NCI-H187 (cell line): ENCODE measurements at regions not wholly inside any gene's neighbourhood (a gene's known extent, or its start where the extent isn't known, plus 50 kb on each side); places are given as distances from the start of the nearest gene placed in this dataset.

ENCODE experiments used
- DNase-seq, 2 experiments: peaks; one replicate each; lab custom pipeline; 2025; lab: John Stamatoyannopoulos, UW

DNA sequence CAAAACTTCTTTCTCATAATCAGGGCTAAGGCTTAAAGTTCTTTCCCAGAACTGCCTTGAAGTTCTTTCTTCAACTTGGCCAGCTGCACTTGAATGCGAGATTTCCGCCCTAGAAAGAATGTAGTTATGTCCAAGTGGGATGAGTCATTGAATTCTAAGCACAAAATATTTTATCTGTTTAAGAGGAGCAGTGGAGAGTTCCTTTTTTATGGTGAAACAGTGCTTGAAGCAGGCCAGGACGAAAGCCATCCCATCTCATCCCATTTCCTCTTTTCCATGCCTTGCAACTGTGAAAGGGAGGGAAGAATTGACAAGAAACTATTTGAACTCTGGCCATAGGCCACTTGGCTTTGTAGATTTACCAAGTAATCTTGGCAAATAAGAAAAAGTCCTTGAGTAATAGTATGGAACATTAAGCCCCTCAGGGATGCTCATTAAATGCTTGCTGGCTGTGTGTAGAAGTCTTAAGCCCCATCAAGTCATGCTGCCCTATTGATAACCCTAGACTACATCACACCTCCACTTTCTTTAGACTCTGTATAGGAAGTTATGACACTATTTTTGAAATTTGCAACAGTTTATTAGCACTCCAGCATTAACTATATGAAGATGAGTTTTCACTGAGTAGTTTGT is 174.5 kb downstream of the KCTD12 start:
- DNase-seq, result no peak

DNA sequence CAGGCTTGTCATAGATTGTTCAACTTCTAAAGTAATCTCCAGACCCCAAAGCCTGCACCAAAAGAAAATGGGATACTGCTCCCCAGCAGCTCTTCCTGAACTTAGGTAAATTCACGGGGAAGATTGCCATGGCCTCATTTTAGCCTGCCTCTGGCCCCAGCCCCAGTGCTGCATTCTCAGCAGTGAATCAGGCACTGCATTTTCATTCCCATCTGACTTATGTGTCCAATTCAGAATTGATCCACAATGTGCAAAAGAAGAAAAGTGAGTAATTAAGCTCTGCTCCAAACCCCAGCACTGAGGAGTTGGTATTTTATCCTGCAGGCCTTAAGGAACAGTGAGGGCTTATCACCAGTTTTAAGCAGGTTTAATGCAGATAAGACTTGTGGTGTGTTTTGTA is 176.4 kb downstream of the KCTD12 start:
- DNase-seq, result no peak

DNA sequence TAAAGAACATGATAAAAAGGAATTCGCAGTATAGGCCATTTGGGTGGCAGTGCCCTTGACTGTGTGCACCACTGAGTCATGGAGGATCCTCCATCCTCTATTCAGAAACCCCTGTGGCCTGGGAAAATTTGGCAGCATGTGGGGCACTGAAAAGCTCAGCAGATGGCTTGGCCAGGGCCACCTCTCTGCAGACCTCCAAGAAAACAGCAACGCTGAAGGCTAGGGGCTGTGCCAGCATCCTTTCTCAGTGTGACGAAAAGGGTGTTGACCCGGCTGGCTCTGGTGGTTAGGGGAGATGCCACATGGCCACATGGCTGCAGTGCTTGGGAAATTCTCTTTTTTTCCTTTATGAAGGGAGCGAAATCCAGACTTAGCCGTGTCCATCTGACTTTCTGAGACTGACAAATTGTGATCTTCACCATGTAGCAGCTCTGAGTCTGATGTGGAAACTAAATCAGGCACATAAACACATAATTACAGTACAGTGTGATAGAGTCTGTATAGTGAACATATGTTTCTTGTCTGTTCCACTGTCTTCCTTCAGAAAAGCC is 178.0 kb downstream of the KCTD12 start:
- DNase-seq, result no peak

DNA sequence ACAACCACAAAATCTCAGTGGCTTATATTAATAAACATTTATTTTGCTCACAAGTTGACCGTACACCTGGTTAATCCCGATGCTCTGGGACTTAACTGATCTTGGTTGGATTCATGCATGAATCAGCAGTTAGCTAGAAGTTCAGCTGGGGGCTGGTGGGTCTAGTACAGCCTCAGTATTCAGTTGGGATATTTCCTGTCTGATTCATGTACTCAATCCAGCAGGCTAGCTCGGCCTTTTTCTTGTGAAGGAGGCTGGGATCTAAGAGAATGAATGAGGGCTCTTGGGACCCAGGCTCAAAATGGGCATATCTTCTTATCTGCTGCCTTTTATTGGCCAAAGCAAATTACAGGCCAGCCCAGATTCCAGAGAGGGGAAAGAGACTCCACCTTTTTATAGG is 178.8 kb downstream of the KCTD12 start:
- no peak for DNase-seq

- DNase-seq, result no peak
Measured at GRCh38 chr13:76703621-76704288, 182.4 kb downstream of the KCTD12 start.

DNA sequence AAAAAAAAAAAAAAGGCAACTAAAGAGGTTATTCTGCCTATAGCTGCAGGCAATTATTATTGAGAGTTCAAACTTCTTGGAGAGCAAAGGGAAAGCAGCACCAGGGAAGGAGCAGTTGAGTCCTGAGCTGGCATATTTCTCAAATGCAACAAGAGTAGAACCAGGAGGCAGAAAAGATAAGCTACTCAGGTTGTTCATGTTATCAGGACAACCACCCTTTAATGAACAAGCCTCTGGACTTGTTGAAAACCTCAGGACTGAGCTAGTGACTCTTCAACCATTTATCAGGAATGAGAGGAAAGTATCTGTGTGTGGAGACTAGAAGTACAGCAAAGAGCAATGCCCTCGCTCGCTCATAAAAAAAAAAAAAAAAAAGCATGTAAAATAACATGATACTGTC is 183.0 kb downstream of the KCTD12 start:
- DNase-seq, result no peak

DNA sequence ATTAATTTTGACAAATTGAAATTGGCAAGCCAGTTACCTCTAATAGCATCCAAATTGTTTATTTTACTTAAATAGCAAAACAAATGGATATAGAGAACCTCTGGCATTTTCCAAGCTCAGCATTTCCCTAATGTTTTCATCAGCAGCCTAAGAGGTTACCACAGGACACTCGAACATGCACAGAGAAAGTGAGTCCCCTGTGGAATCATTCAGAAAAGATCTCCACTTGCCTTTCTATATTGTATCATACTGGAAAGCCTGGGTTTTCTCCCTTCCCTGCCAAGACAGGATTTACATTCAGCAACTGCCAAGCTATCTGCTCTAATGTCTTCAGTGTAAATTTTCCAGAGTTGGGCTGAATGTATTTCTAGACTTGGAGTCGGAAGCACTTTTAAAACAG is 188.9 kb downstream of the KCTD12 start:
- no peak for DNase-seq

- no peak for DNase-seq
Measured at GRCh38 chr13:76696370-76696769, 189.8 kb downstream of the KCTD12 start.

DNA sequence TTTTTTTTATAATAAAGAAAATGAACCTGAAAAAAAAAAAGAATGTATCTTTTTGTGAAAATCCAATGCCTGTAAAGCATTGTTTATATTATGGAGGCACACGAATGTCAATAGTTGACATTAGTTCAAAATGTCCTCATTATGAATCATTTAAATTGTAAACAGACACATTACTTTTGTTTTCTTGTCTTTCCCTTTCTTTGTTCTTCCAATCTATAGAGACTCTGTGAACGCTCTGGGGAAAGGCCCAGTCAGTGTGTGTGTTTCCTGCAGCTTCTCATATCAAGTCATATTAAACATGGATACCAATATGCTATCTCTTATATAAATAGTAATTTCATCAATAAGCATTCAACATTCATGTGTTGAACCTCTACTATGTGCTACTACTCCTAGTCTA is 193.1 kb downstream of the KCTD12 start:
- no peak for DNase-seq

DNA sequence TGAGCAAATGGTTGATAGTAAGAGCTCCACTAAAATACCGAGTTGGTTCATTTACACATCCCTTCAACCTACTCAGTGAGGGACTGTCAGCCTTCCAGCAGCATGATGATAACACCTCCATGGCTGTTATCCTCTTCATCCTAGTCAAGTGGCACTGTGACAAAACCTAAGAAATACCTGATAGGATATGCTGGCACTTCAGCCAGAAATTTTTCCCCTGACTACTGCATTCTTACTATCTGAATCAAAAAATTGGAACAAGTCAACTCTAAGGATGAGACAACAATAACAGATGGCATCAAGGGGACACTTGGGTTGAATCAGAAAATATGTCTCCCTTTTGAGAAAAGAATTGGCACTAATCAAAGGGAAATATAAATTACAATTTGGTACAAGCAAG is 193.9 kb downstream of the KCTD12 start:
- no peak for DNase-seq

DNA sequence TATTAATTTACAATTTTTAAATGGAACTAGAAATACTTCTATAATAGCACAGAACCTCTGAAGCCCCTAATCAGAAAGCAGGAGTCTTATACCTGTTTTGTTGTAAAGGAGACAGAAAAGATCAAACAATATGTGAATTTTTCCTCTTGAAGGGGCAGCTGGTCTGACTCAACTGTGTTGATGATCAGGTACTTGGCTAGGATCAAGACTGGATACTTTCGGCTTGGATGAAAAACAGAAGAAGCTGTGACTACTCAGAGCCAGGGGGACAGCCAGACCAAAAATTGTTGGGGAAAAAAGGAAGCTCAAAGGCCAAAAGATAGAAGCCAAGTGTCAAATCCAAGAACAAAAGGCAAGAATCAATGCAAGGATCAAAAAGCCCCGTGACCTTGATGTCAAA is 195.6 kb downstream of the KCTD12 start:
- DNase-seq, result no peak

GRCh38 chr13:76687467-76687866 is 198.7 kb downstream of the KCTD12 start:
- no peak for DNase-seq

DNA sequence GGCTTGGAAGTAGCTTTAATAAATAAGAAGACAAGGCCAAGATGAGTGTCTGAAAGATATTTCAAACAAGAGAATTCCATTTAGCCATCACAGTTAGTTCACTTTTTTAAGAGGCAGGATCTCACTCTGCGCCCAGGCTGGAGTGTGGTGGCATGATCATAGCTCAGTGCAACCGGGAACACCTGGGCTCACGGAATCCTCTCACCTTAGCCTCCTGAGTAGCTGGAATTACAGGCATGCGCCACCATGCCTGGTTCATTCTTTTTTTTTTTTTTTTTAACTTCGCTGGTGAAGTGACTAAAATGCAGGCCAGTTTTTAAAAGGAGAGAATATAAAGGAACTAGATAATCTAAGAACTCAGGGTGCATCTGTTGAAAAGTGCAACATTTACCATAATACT is 200.3 kb downstream of the KCTD12 start:
- no peak for DNase-seq

DNA sequence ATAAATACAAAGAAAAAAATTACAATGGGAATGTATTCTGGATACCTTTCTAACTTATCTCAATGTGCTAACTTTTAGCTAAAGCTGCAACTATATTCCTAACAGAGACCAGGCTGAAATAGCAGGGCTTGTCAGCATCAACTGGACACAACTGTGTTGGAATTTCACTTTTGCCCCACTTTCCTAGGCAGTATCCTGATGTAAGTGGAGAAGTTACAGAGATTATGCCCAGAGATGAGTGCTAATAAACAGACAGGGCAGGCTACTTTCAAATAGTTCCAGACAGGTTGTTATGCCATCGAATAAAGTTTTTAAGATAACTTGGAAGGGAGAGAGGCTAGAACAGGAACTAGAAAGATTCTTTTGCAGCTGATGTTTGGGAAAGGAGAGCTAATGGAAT is 201.9 kb downstream of the KCTD12 start:
- no peak for DNase-seq

GRCh38 chr13:76683854-76684253 is 202.4 kb downstream of the KCTD12 start:
- DNase-seq, result no peak

DNA sequence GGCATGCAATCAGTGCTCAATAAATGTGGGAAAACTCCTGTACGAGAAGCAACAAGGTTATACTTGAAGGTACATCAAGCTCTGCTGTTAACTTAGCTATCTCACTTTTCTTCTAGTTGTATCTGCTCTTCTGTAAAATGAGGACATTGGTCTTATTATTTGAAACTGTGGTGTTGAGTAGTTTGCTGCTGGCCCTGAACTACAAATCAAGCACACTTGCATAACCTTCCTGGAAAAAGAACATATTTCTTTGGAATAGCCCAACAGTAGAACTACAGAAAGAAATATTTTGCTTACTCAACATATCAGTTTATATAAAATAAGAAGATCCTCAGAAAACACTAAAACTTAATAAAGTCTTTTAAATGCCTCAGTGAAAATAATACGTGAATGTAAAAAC is 203.0 kb downstream of the KCTD12 start:
- DNase-seq, result no peak

DNA sequence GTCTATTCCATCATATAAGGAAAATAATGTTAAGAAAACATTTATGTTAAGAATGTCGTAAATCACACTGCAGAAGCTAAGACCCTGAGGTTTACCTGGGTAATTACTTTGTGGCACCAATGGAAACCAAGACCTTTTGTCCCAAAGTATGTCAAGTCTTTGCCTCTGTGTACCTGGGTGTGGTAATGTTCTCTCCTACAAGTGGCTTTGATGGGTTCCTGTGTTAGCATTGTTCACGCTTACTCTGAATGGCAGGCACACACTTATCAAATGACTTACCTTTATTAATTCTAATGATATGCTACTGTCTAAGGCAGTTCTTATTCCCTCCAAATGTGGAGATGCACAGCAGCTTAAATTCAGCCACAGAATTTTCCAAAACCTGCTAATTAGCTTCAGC is 206.1 kb downstream of the KCTD12 start:
- no peak for DNase-seq

- DNase-seq, result no peak
Measured at GRCh38 chr13:76677043-76677442, 209.2 kb downstream of the KCTD12 start.

- DNase-seq, result no peak
Measured at GRCh38 chr13:76672420-76672819, 213.8 kb downstream of the KCTD12 start.

- no peak for DNase-seq
Measured at GRCh38 chr13:76668716-76669115, 217.5 kb downstream of the KCTD12 start.

DNA sequence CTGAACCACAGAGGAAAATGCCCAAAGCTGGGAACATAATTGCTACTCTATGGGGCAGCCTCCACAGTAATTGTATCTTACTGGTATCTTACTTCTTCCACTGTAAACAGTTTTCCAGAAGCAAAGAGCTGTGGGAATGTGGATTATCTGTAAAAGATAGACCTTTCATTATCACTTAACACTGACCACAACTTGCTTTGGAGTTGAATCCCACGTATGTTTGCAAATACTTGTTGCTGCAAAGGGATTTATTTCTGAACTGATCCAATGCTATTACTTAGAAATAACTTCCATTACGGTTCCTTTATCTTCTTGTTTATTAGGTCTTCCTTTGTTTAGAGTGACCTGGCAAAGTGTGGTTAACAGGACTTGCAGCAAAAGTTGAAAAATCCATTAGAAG is 218.1 kb downstream of the KCTD12 start:
- no peak for DNase-seq

- no peak for DNase-seq
Measured at GRCh38 chr13:76667551-76667950, 218.7 kb downstream of the KCTD12 start.

DNA sequence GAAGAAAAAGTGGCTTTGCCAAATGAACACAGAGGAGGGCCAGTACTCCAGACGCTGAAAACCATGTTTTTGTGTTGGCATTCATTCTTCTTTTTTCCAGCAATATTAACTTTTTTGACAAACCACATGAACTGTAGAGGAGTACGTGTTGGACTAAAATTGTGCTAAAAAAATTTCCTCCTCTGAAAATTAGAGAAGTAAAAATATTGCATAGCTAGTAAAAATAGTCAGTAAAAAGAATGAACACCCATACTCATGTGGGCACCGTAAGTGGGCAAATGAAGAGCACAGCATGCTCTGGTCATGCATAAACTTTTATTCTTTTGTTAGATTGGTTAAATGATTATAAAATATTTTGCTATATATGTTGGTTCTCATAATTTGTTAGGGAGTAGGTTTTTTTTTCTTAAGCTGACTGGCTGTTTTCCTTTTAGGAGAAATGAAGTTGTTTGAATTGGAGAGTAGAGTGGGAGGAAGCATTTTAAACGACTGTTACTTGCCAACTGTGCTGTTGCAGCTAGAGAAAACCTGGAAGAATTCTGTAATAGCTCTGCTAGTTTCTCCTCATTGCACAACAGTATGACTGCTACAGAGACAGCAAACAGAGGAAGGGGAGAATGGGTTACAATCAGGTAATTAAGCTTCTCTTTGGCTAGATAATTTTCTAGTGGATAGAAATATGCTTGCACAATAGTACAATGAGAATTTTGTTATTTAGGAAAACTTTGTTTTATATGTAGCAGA is 222.4 kb downstream of the KCTD12 start:
- no peak for DNase-seq
